WTC11 (cell line): ENCODE measurements at regions not wholly inside any gene's neighbourhood (a gene's known extent, or its start where the extent isn't known, plus 50 kb on each side); places are given as distances from the start of the nearest gene placed in this dataset.

Experiments
- CREB1 ChIP-seq: sonication (generic); formaldehyde crosslinking; IDR thresholded peaks from 2 replicates; pipeline ENCODE4 v1.8.0; 2023; ENCODE audit warnings: mild to moderate bottlenecking, missing genetic modification reagents
- CTCF ChIP-seq: fragments of 200-600 bp; IDR thresholded peaks from 2 replicates; pipeline ENCODE4 v1.8.0; 2022; ENCODE audit warnings: antibody characterized with exemption
- FOXK1 ChIP-seq: sonication (generic); formaldehyde crosslinking; IDR thresholded peaks from 2 replicates; pipeline ENCODE4 v1.8.0; 2022; ENCODE audit warnings: mild to moderate bottlenecking, moderate library complexity, missing genetic modification reagents
- FOXP1 ChIP-seq: sonication (generic); formaldehyde crosslinking; IDR thresholded peaks from 2 replicates; pipeline ENCODE4 v1.8.0; 2022; ENCODE audit warnings: missing genetic modification reagents, mild to moderate bottlenecking, moderate library complexity, borderline replicate concordance
- HMGXB4 ChIP-seq: sonication (generic); formaldehyde crosslinking; IDR thresholded peaks from 2 replicates; pipeline ENCODE4 v1.8.1; 2023; ENCODE audit warnings: mild to moderate bottlenecking, moderate library complexity, missing genetic modification reagents
- MAX ChIP-seq: sonication (generic); formaldehyde crosslinking; IDR thresholded peaks from 2 replicates; pipeline ENCODE4 v1.8.0; 2022; ENCODE audit warnings: mild to moderate bottlenecking, missing genetic modification reagents
- MYBL2 ChIP-seq: sonication (generic); formaldehyde crosslinking; IDR thresholded peaks from 2 replicates; pipeline ENCODE4 v1.8.1; 2023; ENCODE audit warnings: mild to moderate bottlenecking, moderate library complexity, missing genetic modification reagents
- NFYB ChIP-seq: sonication (generic); formaldehyde crosslinking; conservative IDR thresholded peaks from 2 replicates; pipeline ENCODE4 v1.8.0; 2022; ENCODE audit warnings: low read depth, missing genetic modification reagents
- TEAD4 ChIP-seq: sonication (generic); formaldehyde crosslinking; IDR thresholded peaks from 2 replicates; pipeline ENCODE4 v1.8.0; 2022; ENCODE audit warnings: mild to moderate bottlenecking, missing genetic modification reagents
- USF2 ChIP-seq: sonication (generic); formaldehyde crosslinking; IDR thresholded peaks from 2 replicates; pipeline ENCODE4 v1.8.1; 2023; ENCODE audit warnings: mild to moderate bottlenecking, missing genetic modification reagents, moderate library complexity
- ZNF121 ChIP-seq: sonication (generic); formaldehyde crosslinking; IDR thresholded peaks from 2 replicates; pipeline ENCODE4 v1.8.0; 2023; ENCODE audit warnings: missing genetic modification reagents

DNA sequence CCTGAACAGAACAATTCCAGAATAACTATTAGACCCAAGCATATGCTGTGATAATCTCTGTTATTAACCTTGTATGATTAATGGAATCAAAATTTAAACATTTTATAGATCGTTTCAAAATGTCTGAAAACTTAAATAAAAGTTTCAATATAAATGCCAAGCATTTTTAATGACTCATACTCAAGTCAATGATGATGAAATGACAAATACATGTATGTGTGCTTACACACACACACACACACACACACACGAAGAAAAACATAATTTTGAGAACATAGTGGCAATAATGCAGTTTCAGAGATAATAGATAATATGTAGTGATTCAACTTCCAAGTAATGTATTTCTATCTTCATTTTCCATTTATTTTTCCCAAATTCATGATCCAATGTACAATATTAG, 384.9 kb upstream of the FOXG1 start:
- TF ChIP-seq HMGXB4, result no peak
- no peak for TF ChIP-seq FOXP1 (CRISPR knock-in tag)
- no peak for TF ChIP-seq CTCF
- no peak for TF ChIP-seq ZNF121
- TF ChIP-seq MYBL2 (CRISPR knock-in tag), result no peak
- TF ChIP-seq NFYB (CRISPR knock-in tag), result no peak
- TF ChIP-seq USF2 (CRISPR knock-in tag), result no peak
- no peak for TF ChIP-seq MAX (CRISPR knock-in tag)
- no peak for TF ChIP-seq CREB1 (CRISPR knock-in tag)
- TF ChIP-seq TEAD4, result no peak
- TF ChIP-seq FOXK1 (CRISPR knock-in tag), result no peak
